ENCODE measurements at regions not wholly inside any gene's neighbourhood (a gene's known extent, or its start where the extent isn't known, plus 50 kb on each side); places are given as distances from the start of the nearest gene placed in this dataset.

DNA sequence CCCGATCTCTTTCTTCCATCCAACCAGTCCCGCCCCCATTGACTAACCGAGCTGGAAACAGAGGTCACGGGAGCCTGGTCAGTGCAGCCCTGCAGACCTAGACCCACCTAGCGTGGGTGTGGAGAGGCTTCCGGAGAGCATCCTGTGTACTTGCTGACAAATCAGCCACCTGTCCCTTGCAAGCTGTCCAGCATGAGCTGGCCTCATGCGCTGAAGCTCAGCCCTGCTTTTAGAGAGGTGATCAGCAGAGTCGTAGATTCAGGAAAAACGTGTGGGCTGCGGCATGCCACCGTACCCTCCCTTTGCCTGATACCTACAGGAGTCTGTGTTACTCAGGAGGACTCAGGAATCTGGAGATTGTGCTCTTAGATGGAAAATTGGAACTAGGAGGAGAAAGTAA, 80.3 kb upstream of the UQCRFS1 start:
- TF ChIP-seq FOXP2 (optimal IDR thresholded peaks at IDR 0.05; ENCODE audit: borderline replicate concordance, extremely low read depth, extremely low read length, insufficient read depth) (no peak), TAF1 (IDR thresholded peaks at IDR 0.05; ENCODE audit: borderline replicate concordance, insufficient read depth, low read length) (no peak), POLR2AphosphoS5 (IDR thresholded peaks at IDR 0.05; ENCODE audit: low read depth, low read length) (no peak), SIN3A (IDR thresholded peaks at IDR 0.05; ENCODE audit: borderline replicate concordance, insufficient read depth, low read length) (no peak)
- TF ChIP-seq, protein P1, sequence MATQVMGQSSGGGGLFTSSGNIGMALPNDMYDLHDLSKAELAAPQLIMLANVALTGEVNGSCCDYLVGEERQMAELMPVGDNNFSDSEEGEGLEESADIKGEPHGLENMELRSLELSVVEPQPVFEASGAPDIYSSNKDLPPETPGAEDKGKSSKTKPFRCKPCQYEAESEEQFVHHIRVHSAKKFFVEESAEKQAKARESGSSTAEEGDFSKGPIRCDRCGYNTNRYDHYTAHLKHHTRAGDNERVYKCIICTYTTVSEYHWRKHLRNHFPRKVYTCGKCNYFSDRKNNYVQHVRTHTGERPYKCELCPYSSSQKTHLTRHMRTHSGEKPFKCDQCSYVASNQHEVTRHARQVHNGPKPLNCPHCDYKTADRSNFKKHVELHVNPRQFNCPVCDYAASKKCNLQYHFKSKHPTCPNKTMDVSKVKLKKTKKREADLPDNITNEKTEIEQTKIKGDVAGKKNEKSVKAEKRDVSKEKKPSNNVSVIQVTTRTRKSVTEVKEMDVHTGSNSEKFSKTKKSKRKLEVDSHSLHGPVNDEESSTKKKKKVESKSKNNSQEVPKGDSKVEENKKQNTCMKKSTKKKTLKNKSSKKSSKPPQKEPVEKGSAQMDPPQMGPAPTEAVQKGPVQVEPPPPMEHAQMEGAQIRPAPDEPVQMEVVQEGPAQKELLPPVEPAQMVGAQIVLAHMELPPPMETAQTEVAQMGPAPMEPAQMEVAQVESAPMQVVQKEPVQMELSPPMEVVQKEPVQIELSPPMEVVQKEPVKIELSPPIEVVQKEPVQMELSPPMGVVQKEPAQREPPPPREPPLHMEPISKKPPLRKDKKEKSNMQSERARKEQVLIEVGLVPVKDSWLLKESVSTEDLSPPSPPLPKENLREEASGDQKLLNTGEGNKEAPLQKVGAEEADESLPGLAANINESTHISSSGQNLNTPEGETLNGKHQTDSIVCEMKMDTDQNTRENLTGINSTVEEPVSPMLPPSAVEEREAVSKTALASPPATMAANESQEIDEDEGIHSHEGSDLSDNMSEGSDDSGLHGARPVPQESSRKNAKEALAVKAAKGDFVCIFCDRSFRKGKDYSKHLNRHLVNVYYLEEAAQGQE (IDR thresholded peaks at IDR 0.05; ENCODE audit: insufficient read depth in 1 of 2, low read depth in 2 of 2, low read length in 2 of 2): no peak

DNA sequence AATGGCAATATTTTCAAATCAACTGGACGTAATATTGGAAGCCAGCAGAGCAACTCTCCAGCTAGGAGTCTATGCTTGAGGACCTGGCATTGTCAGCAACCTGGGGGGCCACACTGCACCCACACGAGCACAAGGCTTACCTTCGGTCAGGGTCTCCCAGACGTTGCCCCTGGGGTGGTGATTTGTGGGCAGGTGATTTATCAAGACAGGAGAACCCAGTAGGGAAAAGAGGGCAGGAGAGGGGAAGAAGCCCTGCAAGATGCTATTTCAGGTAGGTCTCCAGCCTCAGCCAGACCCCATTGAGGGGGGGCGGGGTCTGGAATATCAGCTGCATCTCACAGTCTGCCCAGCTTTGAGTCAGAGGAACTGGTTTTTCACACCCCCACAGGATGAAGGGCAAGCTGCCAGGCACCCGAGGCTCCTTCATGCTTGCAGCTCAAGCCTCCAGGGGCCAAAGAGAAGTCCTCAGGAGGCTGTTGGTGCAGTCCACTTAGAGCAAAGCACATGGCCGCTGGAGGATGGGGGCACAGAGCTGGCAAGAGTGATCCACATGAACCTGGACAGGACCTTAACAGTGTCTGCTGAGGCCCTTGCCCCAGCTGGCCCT, 80.9 kb upstream of the UQCRFS1 start:
- TF ChIP-seq FOXP2 (optimal IDR thresholded peaks at IDR 0.05; ENCODE audit: borderline replicate concordance, extremely low read depth, extremely low read length, insufficient read depth) (no peak), SIN3A (IDR thresholded peaks at IDR 0.05; ENCODE audit: borderline replicate concordance, insufficient read depth, low read length) (no peak), TAF1 (IDR thresholded peaks at IDR 0.05; ENCODE audit: borderline replicate concordance, insufficient read depth, low read length) (no peak)

GRCh38 chr19:29294343-29294811, 81.4 kb upstream of the UQCRFS1 start:
- no peak for TF ChIP-seq FOXP2 (optimal IDR thresholded peaks at IDR 0.05; ENCODE audit: borderline replicate concordance, extremely low read depth, extremely low read length, insufficient read depth)
- TF ChIP-seq SIN3A (IDR thresholded peaks at IDR 0.05; ENCODE audit: borderline replicate concordance, insufficient read depth, low read length): no peak
- no peak for TF ChIP-seq TAF1 (IDR thresholded peaks at IDR 0.05; ENCODE audit: borderline replicate concordance, insufficient read depth, low read length)

DNA sequence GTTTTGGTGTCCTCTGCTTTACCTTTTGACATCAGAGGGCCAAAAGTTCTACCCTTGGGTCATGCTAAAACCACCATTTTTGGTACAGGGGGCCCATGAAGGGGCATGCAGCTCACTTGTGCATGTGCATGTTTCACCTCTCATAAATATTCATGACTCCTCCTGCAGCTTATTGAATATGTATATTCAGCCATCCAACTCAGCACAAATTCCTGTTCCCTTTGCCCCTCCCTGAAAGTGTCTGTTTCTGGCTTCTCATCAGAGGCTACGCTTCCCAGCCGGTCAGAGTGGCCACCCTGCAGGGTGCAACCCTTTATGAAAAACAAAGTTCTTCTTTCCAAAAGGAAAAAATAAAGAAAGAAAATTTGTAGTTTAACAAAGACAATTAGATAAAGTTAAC, 82.3 kb upstream of the UQCRFS1 start:
- TF ChIP-seq POLR2AphosphoS5 (IDR thresholded peaks at IDR 0.05; ENCODE audit: low read depth, low read length): no peak

DNA sequence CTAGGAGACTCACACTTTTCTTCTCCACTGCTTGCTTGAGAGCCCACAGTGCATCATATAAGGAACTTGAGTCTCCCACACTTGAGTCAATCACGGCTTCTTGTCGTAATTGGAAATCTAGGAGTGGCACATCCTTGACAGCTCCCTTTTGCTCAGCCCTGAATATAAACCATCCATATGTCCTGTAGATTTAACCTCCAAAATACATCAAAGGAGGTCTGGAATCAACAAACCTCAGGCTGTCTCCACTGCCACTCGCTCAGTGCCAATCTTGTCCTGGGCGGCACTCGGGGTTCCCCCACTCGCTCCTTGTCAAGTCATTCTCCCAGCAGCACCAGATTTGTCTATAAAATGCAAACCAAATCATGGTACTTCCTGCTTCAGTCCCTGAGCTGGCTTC, 84.4 kb upstream of the UQCRFS1 start:
- TF ChIP-seq, protein P1 (IDR thresholded peaks at IDR 0.05; ENCODE audit: insufficient read depth in 1 of 2, low read depth in 2 of 2, low read length in 2 of 2): no peak
- TF ChIP-seq POLR2AphosphoS5 (IDR thresholded peaks at IDR 0.05; ENCODE audit: low read depth, low read length): no peak

DNA sequence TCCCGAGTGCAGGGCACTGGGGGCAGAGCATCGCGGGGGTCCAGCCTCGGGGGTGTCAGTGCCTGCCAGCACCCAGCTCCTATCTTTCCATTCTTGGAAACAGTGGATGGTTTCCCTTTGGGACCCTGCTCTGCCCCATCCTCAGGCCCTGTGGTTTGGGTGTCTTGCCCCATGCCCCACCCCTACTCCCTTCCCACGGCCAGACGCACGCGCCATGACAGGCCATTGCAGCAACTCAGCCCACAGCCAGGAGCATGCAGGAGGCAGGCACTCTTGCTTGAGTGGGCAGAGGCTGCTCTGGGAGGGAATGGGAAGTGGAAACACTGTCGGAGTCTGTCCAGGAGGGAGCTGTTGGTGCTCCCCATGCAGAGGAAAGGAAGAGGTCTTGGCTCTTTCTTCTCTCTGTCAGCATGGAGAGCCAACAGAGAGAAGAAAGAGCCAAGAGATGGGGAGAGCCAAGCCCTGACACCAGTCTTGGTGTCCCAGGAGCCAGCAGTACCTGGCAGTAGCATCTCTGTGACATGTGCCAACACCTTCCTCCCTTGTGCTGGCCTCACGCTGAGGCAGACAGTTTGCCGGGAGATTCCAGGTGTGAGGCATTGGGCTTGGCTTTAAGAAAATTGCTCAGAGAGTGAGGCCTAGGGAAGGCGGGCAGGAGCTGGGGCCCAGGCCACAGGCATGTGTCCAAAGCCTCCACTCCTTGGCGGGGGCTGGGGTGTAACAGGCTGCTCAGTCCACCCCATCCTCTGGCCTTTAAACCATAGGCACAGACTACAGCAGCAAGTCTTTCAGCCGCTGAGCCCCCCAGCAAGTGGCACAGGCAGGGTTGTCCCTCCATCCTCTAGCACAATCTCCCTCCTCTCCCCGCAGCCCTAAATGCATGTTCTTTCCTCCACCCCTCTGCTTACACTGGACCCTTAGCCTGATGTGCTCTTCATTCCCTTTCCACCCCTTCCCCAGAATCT, 86.7 kb upstream of the UQCRFS1 start:
- TF ChIP-seq FOXP2 (optimal IDR thresholded peaks at IDR 0.05; ENCODE audit: borderline replicate concordance, extremely low read depth, extremely low read length, insufficient read depth) (no peak), SIN3A (IDR thresholded peaks at IDR 0.05; ENCODE audit: borderline replicate concordance, insufficient read depth, low read length) (no peak)
- TF ChIP-seq, protein P1 (IDR thresholded peaks at IDR 0.05; ENCODE audit: insufficient read depth in 1 of 2, low read depth in 2 of 2, low read length in 2 of 2): no peak

All from PFSK-1 (cell line).